Activated naive CD8-positive, alpha-beta T cell treated with anti-CD3 and anti-CD28 coated beads, Interleukin-2, amount 50 U/mL, for 24 hours (primary cell): ENCODE measurements at regions not wholly inside any gene's neighbourhood (a gene's known extent, or its start where the extent isn't known, plus 50 kb on each side); places are given as distances from the start of the nearest gene placed in this dataset.

Source experiments
- ATAC-seq: fragments of 150-1000 bp; cut with Tn5 transposase; one replicate; pipeline ENCODE4 v1.10.0; 2021
- DNase-seq: peaks from one replicate; pipeline ENCODE4 v3.0.0; 2021
- H3K27ac Mint-ChIP-seq: one replicate; pipeline ENCODE4 v1.8.0; 2021; ENCODE audit warnings: mild to moderate bottlenecking, mixed read lengths
- H3K27me3 Mint-ChIP-seq: one replicate; pipeline ENCODE4 v1.8.0; 2021; ENCODE audit warnings: mixed read lengths
- H3K36me3 Mint-ChIP-seq: one replicate; pipeline ENCODE4 v1.8.0; 2021; ENCODE audit warnings: low read depth, mixed read lengths
- H3K4me1 Mint-ChIP-seq: one replicate; pipeline ENCODE4 v1.8.0; 2021; ENCODE audit warnings: mixed read lengths
- H3K4me3 Mint-ChIP-seq: one replicate; pipeline ENCODE4 v1.8.0; 2021; ENCODE audit warnings: mild to moderate bottlenecking, moderate library complexity, mixed read lengths
- H3K9me3 Mint-ChIP-seq: one replicate; pipeline ENCODE4 v1.8.0; 2021; ENCODE audit warnings: mixed read lengths

- Mint-ChIP-seq H3K27me3 (no peaks in the 10 kb centered on the region), H3K4me3 (no peak overlapping the region), H3K27ac (no peak overlapping the region), H3K36me3 (no peaks in the 10 kb centered on the region), H3K4me1 (no peaks in the 10 kb centered on the region), H3K9me3 (no peaks in the 10 kb centered on the region)
- ATAC-seq (no peak), DNase-seq (no peak)
Observed at GRCh38 chr13:68813180-68813796, 1294.3 kb upstream of the ATXN8OS start.

GRCh38 chr13:68810660-68811059, 1297.0 kb upstream of the ATXN8OS start:
- no peaks in the 10 kb centered on the region for H3K36me3 Mint-ChIP-seq
- ATAC-seq (no peak), DNase-seq (no peak)
- H3K4me3 Mint-ChIP-seq, result no peak overlapping the region
- H3K27ac Mint-ChIP-seq, result no peak overlapping the region
- no peaks in the 10 kb centered on the region for H3K9me3 Mint-ChIP-seq
- H3K27me3 Mint-ChIP-seq, result no peaks in the 10 kb centered on the region
- H3K4me1 Mint-ChIP-seq, result no peaks in the 10 kb centered on the region

DNA sequence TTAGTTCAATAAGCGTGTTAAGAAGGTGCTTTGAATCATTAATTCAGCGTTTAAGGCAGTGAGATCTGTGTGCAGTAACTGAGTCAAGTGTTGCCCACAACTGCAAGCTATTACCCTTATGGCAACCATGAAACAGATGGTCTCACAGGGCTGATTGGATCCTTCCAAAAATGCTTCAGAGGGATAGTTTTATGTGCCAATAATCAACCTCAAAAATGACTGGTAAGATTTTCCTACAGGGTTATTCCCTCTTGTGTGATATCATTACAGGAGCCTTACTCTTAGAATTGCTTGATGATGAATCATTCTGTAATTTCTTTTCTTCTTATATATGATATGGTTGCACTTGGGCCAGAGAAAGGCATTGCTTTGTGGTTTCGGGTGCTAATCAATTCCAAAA, 1299.2 kb upstream of the ATXN8OS start:
- Mint-ChIP-seq H3K36me3 (no peaks in the 10 kb centered on the region), H3K9me3 (peaks cover 3% of the 10 kb centered on the region), H3K4me1 (no peaks in the 10 kb centered on the region), H3K4me3 (no peak overlapping the region), H3K27ac (no peak overlapping the region), H3K27me3 (no peaks in the 10 kb centered on the region)
- ATAC-seq (no peak), DNase-seq (no peak)

GRCh38 chr13:68806125-68806524, 1301.5 kb upstream of the ATXN8OS start:
- H3K27me3 Mint-ChIP-seq, result no peaks in the 10 kb centered on the region
- no peak for ATAC-seq
- H3K36me3 Mint-ChIP-seq, result no peaks in the 10 kb centered on the region
- peaks cover 3% of the 10 kb centered on the region for H3K9me3 Mint-ChIP-seq
- H3K4me1 Mint-ChIP-seq, result no peaks in the 10 kb centered on the region
- H3K4me3 Mint-ChIP-seq, result no peak overlapping the region
- no peak for DNase-seq
- H3K27ac Mint-ChIP-seq, result no peak overlapping the region

DNA sequence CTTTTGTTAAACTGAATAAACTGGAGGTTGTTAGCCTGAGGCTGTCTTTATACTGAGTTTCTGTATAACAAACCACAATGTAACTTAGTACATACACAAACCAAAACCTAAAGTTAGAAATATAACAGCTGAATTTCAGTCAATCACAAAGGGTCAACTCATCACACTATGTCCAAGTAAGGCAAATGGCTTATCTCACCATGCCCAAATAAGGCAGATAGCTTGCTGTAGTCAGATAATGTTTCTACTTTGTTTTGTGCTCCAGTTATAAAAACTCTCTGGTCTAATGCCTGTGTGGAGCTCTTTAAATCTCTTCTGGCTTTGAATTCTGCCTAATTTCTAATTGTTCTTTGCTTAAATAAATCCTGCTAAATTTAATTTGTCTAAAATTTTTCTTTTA, 1323.4 kb upstream of the ATXN8OS start:
- H3K9me3 Mint-ChIP-seq, result peaks cover 20% of the 10 kb centered on the region
- H3K27ac Mint-ChIP-seq, result no peak overlapping the region
- H3K4me3 Mint-ChIP-seq, result no peak overlapping the region
- no peaks in the 10 kb centered on the region for H3K4me1 Mint-ChIP-seq
- H3K36me3 Mint-ChIP-seq, result no peaks in the 10 kb centered on the region
- no peaks in the 10 kb centered on the region for H3K27me3 Mint-ChIP-seq
- ATAC-seq (no peak), DNase-seq (no peak)

DNA sequence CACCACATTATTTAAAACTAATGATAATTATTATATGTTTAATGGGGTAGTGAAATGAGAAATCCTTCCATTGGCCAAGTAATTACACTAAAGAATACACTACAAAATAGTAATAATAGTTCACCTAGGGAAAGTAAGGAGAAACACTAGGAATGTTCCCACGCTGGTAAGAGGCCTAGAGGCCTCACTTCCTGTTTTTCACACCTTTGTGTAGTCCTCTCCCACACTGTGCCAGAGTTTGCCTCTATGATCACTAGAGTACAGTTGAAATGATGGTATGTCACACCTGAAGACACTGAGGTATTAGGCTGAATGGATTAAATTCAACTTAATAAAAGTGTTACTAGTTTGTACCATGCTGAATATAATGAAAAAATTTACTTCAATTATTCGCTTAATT, 1348.0 kb upstream of the ATXN8OS start:
- Mint-ChIP-seq H3K36me3 (no peaks in the 10 kb centered on the region), H3K27ac (no peak overlapping the region)
- no peak for ATAC-seq

GRCh38 chr13:68749796-68750195, 1357.8 kb upstream of the ATXN8OS start:
- Mint-ChIP-seq H3K27ac (no peak overlapping the region), H3K9me3 (peaks cover 17% of the 10 kb centered on the region), H3K36me3 (no peaks in the 10 kb centered on the region), H3K27me3 (no peaks in the 10 kb centered on the region), H3K4me3 (no peak overlapping the region), H3K4me1 (no peaks in the 10 kb centered on the region)
- DNase-seq (no peak), ATAC-seq (no peak)

More for the DNA sequence above, 1348.0 kb upstream of the ATXN8OS start:
- DNase-seq, result no peak
- Mint-ChIP-seq H3K9me3 (peaks cover 11% of the 10 kb centered on the region), H3K4me3 (no peak overlapping the region), H3K27me3 (no peaks in the 10 kb centered on the region), H3K4me1 (no peaks in the 10 kb centered on the region)

- no peak for DNase-seq
- no peak overlapping the region for H3K4me3 Mint-ChIP-seq
- peaks cover 14% of the 10 kb centered on the region for H3K9me3 Mint-ChIP-seq
- no peak for ATAC-seq
- H3K4me1 Mint-ChIP-seq, result no peaks in the 10 kb centered on the region
- no peak overlapping the region for H3K27ac Mint-ChIP-seq
- no peaks in the 10 kb centered on the region for H3K27me3 Mint-ChIP-seq
- H3K36me3 Mint-ChIP-seq, result no peaks in the 10 kb centered on the region
Observed at GRCh38 chr13:68748038-68748437, 1359.6 kb upstream of the ATXN8OS start.

GRCh38 chr13:68745502-68745901, 1362.1 kb upstream of the ATXN8OS start:
- no peak for ATAC-seq
- Mint-ChIP-seq H3K4me3 (no peak overlapping the region), H3K36me3 (no peaks in the 10 kb centered on the region), H3K27ac (no peak overlapping the region), H3K27me3 (no peaks in the 10 kb centered on the region), H3K9me3 (peaks cover 13% of the 10 kb centered on the region), H3K4me1 (no peaks in the 10 kb centered on the region)
- DNase-seq, result no peak

- Mint-ChIP-seq H3K27ac (no peak overlapping the region), H3K4me1 (no peaks in the 10 kb centered on the region), H3K4me3 (no peak overlapping the region), H3K27me3 (no peaks in the 10 kb centered on the region), H3K9me3 (peaks cover 18% of the 10 kb centered on the region), H3K36me3 (no peaks in the 10 kb centered on the region)
- no peak for DNase-seq
- ATAC-seq, result no peak
Observed at GRCh38 chr13:68736961-68737360, 1370.7 kb upstream of the ATXN8OS start.

- no peak overlapping the region for H3K27ac Mint-ChIP-seq
- no peaks in the 10 kb centered on the region for H3K4me1 Mint-ChIP-seq
- peaks cover 13% of the 10 kb centered on the region for H3K9me3 Mint-ChIP-seq
- no peak for ATAC-seq
- H3K4me3 Mint-ChIP-seq, result no peak overlapping the region
- no peaks in the 10 kb centered on the region for H3K36me3 Mint-ChIP-seq
- DNase-seq, result no peak
- H3K27me3 Mint-ChIP-seq, result no peaks in the 10 kb centered on the region
Observed at GRCh38 chr13:68727798-68728197, 1379.8 kb upstream of the ATXN8OS start.

DNA sequence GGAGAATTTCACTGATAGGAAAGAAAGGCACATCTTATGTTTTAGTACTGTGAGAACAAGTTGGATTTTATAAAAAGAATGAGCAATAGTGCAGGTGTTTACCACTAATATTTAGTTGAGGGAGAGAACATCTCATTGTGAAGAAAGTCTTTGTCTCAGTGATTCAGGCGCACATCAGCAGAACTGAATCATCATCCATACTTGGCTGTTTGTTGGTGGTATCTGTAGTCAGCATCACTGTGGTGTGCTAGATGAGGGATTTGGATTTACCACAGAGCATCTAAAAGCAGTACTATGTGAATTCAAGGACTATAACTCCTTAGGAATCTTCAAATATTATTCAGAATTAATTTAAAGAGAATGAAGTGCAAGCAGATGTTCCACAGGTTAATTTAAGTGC, 1380.5 kb upstream of the ATXN8OS start:
- H3K36me3 Mint-ChIP-seq, result no peaks in the 10 kb centered on the region
- no peak for ATAC-seq
- no peak overlapping the region for H3K27ac Mint-ChIP-seq
- no peaks in the 10 kb centered on the region for H3K27me3 Mint-ChIP-seq
- no peak overlapping the region for H3K4me3 Mint-ChIP-seq
- DNase-seq, result no peak
- peaks cover 17% of the 10 kb centered on the region for H3K9me3 Mint-ChIP-seq
- H3K4me1 Mint-ChIP-seq, result no peaks in the 10 kb centered on the region

DNA sequence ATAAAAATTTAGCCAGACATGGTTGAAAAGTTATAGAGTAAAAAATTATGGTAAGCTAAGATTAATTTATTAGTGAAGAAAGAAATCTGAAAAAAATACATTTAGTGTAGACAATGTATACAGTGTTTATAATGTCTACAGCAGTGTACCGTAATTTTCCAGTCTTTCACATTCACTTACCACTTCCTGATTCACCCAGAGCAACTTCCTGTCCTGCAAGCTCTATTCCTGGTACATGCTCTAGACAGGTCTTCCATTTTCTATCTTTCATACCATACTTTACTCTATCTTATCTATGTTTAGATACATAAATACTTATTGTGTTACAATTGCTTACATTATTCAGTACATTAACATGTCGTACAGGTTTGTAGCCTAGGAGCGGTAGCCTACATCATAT, 1387.8 kb upstream of the ATXN8OS start:
- Mint-ChIP-seq H3K4me3 (no peak overlapping the region), H3K9me3 (peaks cover 17% of the 10 kb centered on the region), H3K27me3 (no peaks in the 10 kb centered on the region), H3K36me3 (no peaks in the 10 kb centered on the region), H3K4me1 (no peaks in the 10 kb centered on the region), H3K27ac (no peak overlapping the region)
- DNase-seq (no peak), ATAC-seq (no peak)

DNA sequence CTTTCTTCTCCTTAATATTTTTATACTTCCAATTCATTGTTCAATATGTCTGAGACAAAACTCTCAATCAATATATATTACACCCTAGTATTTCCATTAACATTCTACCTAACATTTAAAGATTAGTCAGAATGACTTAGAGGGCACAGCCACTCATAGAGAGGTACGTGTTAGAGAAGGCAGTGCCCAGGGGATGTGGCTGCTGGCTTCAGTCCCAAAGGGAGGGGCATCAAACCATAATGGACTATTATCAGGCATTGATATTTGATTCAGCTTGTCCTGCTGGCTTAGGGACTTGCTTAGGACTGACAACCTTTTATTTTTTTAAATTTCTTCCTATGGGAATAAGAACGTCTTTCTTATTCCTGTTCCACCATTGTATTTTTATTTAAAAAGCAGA, 1392.0 kb upstream of the ATXN8OS start:
- H3K27ac Mint-ChIP-seq, result no peak overlapping the region
- no peaks in the 10 kb centered on the region for H3K27me3 Mint-ChIP-seq
- no peak for ATAC-seq
- H3K9me3 Mint-ChIP-seq, result peaks cover 13% of the 10 kb centered on the region
- H3K4me3 Mint-ChIP-seq, result no peak overlapping the region
- no peaks in the 10 kb centered on the region for H3K4me1 Mint-ChIP-seq
- no peaks in the 10 kb centered on the region for H3K36me3 Mint-ChIP-seq
- DNase-seq, result no peak

GRCh38 chr13:68714292-68714691, 1393.3 kb upstream of the ATXN8OS start:
- DNase-seq (no peak), ATAC-seq (no peak)
- H3K4me1 Mint-ChIP-seq, result no peaks in the 10 kb centered on the region
- H3K27ac Mint-ChIP-seq, result no peak overlapping the region
- peaks cover 8% of the 10 kb centered on the region for H3K9me3 Mint-ChIP-seq
- H3K4me3 Mint-ChIP-seq, result no peak overlapping the region
- H3K27me3 Mint-ChIP-seq, result no peaks in the 10 kb centered on the region
- no peaks in the 10 kb centered on the region for H3K36me3 Mint-ChIP-seq

DNA sequence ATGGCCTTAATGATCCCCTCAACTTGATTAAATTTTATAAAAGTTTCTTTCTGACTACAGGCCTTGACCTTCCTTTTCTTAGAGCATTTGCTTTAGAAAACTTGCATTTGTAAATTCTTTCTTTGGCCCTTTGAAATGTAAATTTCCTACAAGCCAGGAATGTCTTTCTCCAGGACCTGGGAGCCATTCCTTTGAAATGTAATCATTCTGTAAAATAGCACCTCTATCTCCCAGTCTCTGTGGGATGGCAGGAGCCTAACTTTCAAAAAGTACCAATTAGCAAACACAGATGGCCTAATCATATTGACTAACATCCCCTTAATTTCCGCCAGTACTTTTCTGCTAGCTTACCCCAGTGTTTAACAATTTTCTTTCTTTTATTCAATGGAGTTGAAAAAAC, 1394.2 kb upstream of the ATXN8OS start:
- Mint-ChIP-seq H3K36me3 (no peaks in the 10 kb centered on the region), H3K4me3 (no peak overlapping the region), H3K4me1 (no peaks in the 10 kb centered on the region), H3K27me3 (no peaks in the 10 kb centered on the region), H3K9me3 (peaks cover 8% of the 10 kb centered on the region), H3K27ac (no peak overlapping the region)
- no peak for DNase-seq
- no peak for ATAC-seq
